H1 (cell line): ENCODE measurements at regions not wholly inside any gene's neighbourhood (a gene's known extent, or its start where the extent isn't known, plus 50 kb on each side); places are given as distances from the start of the nearest gene placed in this dataset.

ENCODE experiments used
- BCL11A ChIP-seq, 2 experiments: IDR thresholded peaks; one replicate each; pipeline ENCODE4 v1.6.1; 2011; ENCODE audit warnings: low read depth in 2 of 2, low read length in 2 of 2, mild to moderate bottlenecking in 2 of 2
- CEBPB ChIP-seq: IDR thresholded peaks from 2 replicates; pipeline ENCODE4 v1.6.1; 2012; ENCODE audit warnings: low read depth, low read length
- CTCF ChIP-seq, 3 experiments: IDR thresholded peaks; 1 replicate in 2 of 3; 2 replicates in 1 of 3; pipeline versions ENCODE4 v1.5.1 to v1.6.1; 2011; ENCODE audit warnings: low read length in 3 of 3, mild to moderate bottlenecking in 3 of 3, inconsistent platforms in 2 of 3, low read depth in 1 of 3, moderate library complexity in 1 of 3; ENCODE audit not compliant: insufficient read depth in 1 of 3; ENCODE audit errors: control extremely low read depth in 1 of 3
- EGR1 ChIP-seq: IDR thresholded peaks from 2 replicates; pipeline ENCODE4 v1.6.1; 2011; ENCODE audit warnings: low read depth, low read length, borderline replicate concordance
- JUN ChIP-seq: IDR thresholded peaks from 2 replicates; pipeline ENCODE4 v1.6.1; 2011; ENCODE audit warnings: low read depth, mild to moderate bottlenecking, improper control_type of control experiment, low read length
- PHF8 ChIP-seq: fragments of 200-600 bp; sonication (generic); conservative IDR thresholded peaks from 2 replicates; pipeline ENCODE4 v1.7.1; 2012; ENCODE audit warnings: low read depth, mild to moderate bottlenecking, inconsistent platforms, low read length, moderate library complexity
- POLR2A ChIP-seq, 2 experiments: IDR thresholded peaks; 1 replicate in 1 of 2; 2 replicates in 1 of 2; pipeline ENCODE4 v1.6.1; 2011; ENCODE audit warnings: low read depth in 2 of 2, low read length in 2 of 2, mild to moderate bottlenecking in 2 of 2; ENCODE audit errors: control extremely low read depth in 1 of 2
- POLR2AphosphoS5 ChIP-seq: IDR thresholded peaks from 2 replicates; pipeline ENCODE4 v1.6.1; 2011; ENCODE audit warnings: low read depth, low read length
- SIX5 ChIP-seq: IDR thresholded peaks from 2 replicates; pipeline ENCODE4 v1.6.1; 2011; ENCODE audit warnings: mild to moderate bottlenecking, low read depth, low read length
- SP1 ChIP-seq: IDR thresholded peaks from 2 replicates; pipeline ENCODE4 v1.6.1; 2011; ENCODE audit warnings: low read depth, low read length
- TAF1 ChIP-seq: IDR thresholded peaks from 2 replicates; pipeline ENCODE4 v1.6.1; 2011; ENCODE audit warnings: mild to moderate bottlenecking, low read depth, low read length
- TBP ChIP-seq: IDR thresholded peaks from 2 replicates; pipeline ENCODE4 v1.6.1; 2011; ENCODE audit warnings: low read depth, low read length, improper control_type of control experiment
- YY1 ChIP-seq: IDR thresholded peaks from 2 replicates; pipeline ENCODE4 v1.6.1; 2011; ENCODE audit warnings: low read depth, mild to moderate bottlenecking, low read length

DNA sequence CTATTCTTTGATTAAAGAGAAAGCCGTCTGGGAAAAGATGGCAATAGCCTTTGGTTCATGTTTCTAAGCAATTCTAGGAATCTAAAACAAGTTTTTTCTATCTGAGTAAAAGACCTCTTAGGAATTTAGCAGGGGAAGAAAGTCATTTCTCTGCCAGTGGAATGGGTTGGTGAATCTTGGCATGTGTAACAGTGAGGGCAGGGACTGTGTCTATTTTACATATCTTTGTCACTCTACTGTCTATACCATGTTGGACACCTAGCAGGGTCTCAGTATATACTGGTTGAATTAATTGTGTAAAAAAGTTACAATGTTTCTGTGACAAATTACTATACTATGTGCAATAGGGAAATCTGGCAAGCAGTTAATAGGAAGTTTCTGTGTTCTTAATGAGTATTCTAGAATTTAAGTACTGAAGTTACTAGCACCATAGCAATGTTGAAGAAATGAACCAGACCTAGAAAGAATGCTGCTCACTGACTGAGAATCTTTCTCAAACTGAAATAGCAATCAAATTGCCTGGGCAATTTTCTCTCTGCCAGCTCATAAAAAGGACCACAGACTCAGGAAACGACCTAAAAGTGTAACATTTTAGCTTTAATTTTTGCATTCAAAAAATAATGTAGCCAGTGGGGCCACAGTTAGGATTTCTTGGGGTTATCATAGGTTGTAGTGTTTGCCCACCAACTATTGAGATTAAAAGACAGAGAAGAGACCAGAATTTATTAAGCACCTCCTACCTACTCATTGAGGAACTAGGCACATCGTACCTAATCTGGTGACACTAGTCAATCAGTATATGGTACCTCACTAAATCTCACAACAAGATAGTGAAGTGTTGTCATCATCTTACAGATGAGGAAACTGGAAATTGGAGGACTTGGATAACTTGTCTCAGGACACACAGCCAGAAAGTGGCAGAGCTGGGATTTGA lies 56.2 kb upstream of the LEKR1 start:
- no peak for TF ChIP-seq JUN
- no peak for TF ChIP-seq SP1
- no peak for TF ChIP-seq CTCF (IDR thresholded peaks at IDR 0.05; ENCODE audit: control extremely low read depth in 1 of 3, insufficient read depth in 1 of 3, low read depth in 1 of 3, low read length in 3 of 3)
- no peak for TF ChIP-seq POLR2A (IDR thresholded peaks at IDR 0.05; ENCODE audit: control extremely low read depth in 1 of 2, low read depth in 2 of 2, low read length in 2 of 2)
- TF ChIP-seq TAF1: no peak
- no peak for TF ChIP-seq EGR1
- TF ChIP-seq TBP: no peak
- no peak for TF ChIP-seq BCL11A (IDR thresholded peaks at IDR 0.05; ENCODE audit: low read depth in 2 of 2, low read length in 2 of 2)
- no peak for TF ChIP-seq CEBPB
- no peak for TF ChIP-seq YY1
- no peak for TF ChIP-seq SIX5
- no peak for TF ChIP-seq POLR2AphosphoS5
- no peak for TF ChIP-seq PHF8
